ENCODE measurements at regions not wholly inside any gene's neighbourhood (a gene's known extent, or its start where the extent isn't known, plus 50 kb on each side); places are given as distances from the start of the nearest gene placed in this dataset.

DNA sequence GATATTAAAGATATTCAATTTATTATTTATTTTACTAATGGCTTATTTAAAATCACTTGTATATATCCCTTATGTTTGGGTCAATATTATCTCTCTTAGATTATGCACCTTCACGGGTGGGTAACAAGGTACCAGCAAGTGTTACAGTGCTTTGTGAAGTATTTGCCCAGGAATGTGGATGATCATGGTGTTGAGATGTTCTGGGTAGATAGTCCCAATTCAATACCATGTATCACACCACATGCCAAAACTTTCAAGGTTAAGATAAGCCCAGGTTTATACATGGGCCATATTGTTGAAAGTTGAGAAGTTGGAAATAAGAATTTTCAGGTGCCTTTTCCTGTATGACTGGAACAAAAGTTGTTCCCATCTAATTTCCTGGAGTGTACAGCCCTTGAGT, 131.3 kb upstream of the RASSF8 start:
- no peak for TF ChIP-seq POLR2A (IDR thresholded peaks at IDR 0.05)
- TF ChIP-seq, protein P1, sequence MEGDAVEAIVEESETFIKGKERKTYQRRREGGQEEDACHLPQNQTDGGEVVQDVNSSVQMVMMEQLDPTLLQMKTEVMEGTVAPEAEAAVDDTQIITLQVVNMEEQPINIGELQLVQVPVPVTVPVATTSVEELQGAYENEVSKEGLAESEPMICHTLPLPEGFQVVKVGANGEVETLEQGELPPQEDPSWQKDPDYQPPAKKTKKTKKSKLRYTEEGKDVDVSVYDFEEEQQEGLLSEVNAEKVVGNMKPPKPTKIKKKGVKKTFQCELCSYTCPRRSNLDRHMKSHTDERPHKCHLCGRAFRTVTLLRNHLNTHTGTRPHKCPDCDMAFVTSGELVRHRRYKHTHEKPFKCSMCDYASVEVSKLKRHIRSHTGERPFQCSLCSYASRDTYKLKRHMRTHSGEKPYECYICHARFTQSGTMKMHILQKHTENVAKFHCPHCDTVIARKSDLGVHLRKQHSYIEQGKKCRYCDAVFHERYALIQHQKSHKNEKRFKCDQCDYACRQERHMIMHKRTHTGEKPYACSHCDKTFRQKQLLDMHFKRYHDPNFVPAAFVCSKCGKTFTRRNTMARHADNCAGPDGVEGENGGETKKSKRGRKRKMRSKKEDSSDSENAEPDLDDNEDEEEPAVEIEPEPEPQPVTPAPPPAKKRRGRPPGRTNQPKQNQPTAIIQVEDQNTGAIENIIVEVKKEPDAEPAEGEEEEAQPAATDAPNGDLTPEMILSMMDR (IDR thresholded peaks at IDR 0.05 in 4 of 5, conservative IDR thresholded peaks at IDR 0.05 in 1 of 5), result no peak

Data from gastrocnemius medialis (tissue), 4 donors.